HG02840 (cell line): ENCODE measurements at regions not wholly inside any gene's neighbourhood (a gene's known extent, or its start where the extent isn't known, plus 50 kb on each side); places are given as distances from the start of the nearest gene placed in this dataset.

Source experiments
- ATAC-seq: cut with Tn5 transposase; IDR thresholded peaks from one replicate; pipeline ENCODE4 v1.9.1; 2021; ENCODE audit warnings: mild to moderate bottlenecking, moderate library complexity, moderate number of reproducible peaks; ENCODE audit not compliant: unreplicated experiment, low FRiP score

- ATAC-seq, result no peak
These were observed 165.9 kb upstream of the NCAM1 start for GRCh38 chr11:112795142-112795815.

GRCh38 chr11:112795911-112796649 is 165.1 kb upstream of the NCAM1 start:
- ATAC-seq, result no peak

GRCh38 chr11:112797092-112797491 is 164.1 kb upstream of the NCAM1 start:
- ATAC-seq, result no peak

- no peak for ATAC-seq
These were observed 163.4 kb upstream of the NCAM1 start for GRCh38 chr11:112797648-112798293.

GRCh38 chr11:112801025-112801816 is 160.0 kb upstream of the NCAM1 start:
- no peak for ATAC-seq

- no peak for ATAC-seq
These were observed 159.5 kb upstream of the NCAM1 start for GRCh38 chr11:112801817-112802088.

- ATAC-seq, result no peak
These were observed 155.6 kb upstream of the NCAM1 start for GRCh38 chr11:112805658-112806057.

GRCh38 chr11:112806256-112806655 is 155.0 kb upstream of the NCAM1 start:
- ATAC-seq, result no peak

- ATAC-seq, result no peak
These were observed 154.3 kb upstream of the NCAM1 start for GRCh38 chr11:112806876-112807275.

- ATAC-seq, result no peak
These were observed 151.8 kb upstream of the NCAM1 start for GRCh38 chr11:112809429-112809828.

GRCh38 chr11:112810951-112811350 is 150.3 kb upstream of the NCAM1 start:
- ATAC-seq, result no peak

- ATAC-seq, result no peak
These were observed 149.4 kb upstream of the NCAM1 start for GRCh38 chr11:112811783-112812182.

- no peak for ATAC-seq
These were observed 148.5 kb upstream of the NCAM1 start for GRCh38 chr11:112812729-112813128.

GRCh38 chr11:112814168-112814567 is 147.1 kb upstream of the NCAM1 start:
- ATAC-seq, result no peak

GRCh38 chr11:112817376-112817775 is 143.8 kb upstream of the NCAM1 start:
- ATAC-seq, result no peak

- ATAC-seq, result no peak
These were observed 138.5 kb upstream of the NCAM1 start for GRCh38 chr11:112822478-112823274.

GRCh38 chr11:112826026-112826425 is 135.2 kb upstream of the NCAM1 start:
- ATAC-seq, result no peak

- ATAC-seq, result no peak
These were observed 134.4 kb upstream of the NCAM1 start for GRCh38 chr11:112826788-112827187.

GRCh38 chr11:112828421-112828820 is 132.8 kb upstream of the NCAM1 start:
- ATAC-seq, result no peak

GRCh38 chr11:112829971-112830654 is 131.1 kb upstream of the NCAM1 start:
- ATAC-seq, result no peak
